Tibial artery (tissue), 4 donors: ENCODE measurements at regions not wholly inside any gene's neighbourhood (a gene's known extent, or its start where the extent isn't known, plus 50 kb on each side); places are given as distances from the start of the nearest gene placed in this dataset.
"Not testable (repeated sequence)": the region's sequence is repeated elsewhere in the genome, so short reads cannot be mapped to it uniquely, and the experiment has no call there.

Experiments
- DNase-seq, 2 donors: peaks; one replicate each; pipeline ENCODE4 v3.0.0-alpha.2; 2019
- H3K27ac ChIP-seq, 2 donors: fragments of 200-600 bp; sonication (generic) in 1 of 2; 1 replicate in 1 of 2; 2 replicates in 1 of 2; pipeline ENCODE4 v1.5.1; 2018 to 2019; ENCODE audit warnings: mild to moderate bottlenecking in 1 of 2
- H3K27me3 ChIP-seq, 2 donors: fragments of 200-600 bp; sonication (generic) in 1 of 2; one replicate each; pipeline versions ENCODE4 v1.5.1 to v1.6.0; 2016 to 2019
- H3K36me3 ChIP-seq, 3 donors: fragments of 200-600 bp; sonication (generic) in 2 of 3; one replicate each; pipeline ENCODE4 v1.5.1; 2016 to 2019; ENCODE audit warnings: mild to moderate bottlenecking in 2 of 3
- H3K4me1 ChIP-seq, 4 donors: fragments of 200-600 bp; sonication (generic) in 2 of 4; 1 replicate in 3 of 4; 2 replicates in 1 of 4; pipeline ENCODE4 v1.5.1; 2016 to 2019
- H3K4me3 ChIP-seq, 2 donors: fragments of 200-600 bp; sonication (generic) in 1 of 2; 1 replicate in 1 of 2; 2 replicates in 1 of 2; pipeline ENCODE4 v1.5.1; 2018 to 2019; ENCODE audit warnings: mild to moderate bottlenecking in 2 of 2
- H3K9me3 ChIP-seq, 3 donors: fragments of 200-600 bp; sonication (generic) in 1 of 3; one replicate each; pipeline ENCODE4 v1.5.1; 2016 to 2019
- intact Hi-C: fragments of 100-400 bp; cut with DNase I; formaldehyde crosslinking; loops from one replicate; pipeline ENCODE4 v1.15.0; 2023; ENCODE audit warnings: low total_unique reads
- TF ChIP-seq, protein P1 (sequence below), 2 experiments: fragments of 200-600 bp in 1 of 2; fragments of 450-650 bp in 1 of 2; IDR thresholded peaks; one replicate each; pipeline ENCODE4 v1.5.1; 2017 to 2019; ENCODE audit warnings: antibody characterized with exemption in 2 of 2, mild to moderate bottlenecking in 1 of 2, moderate library complexity in 1 of 2

DNA sequence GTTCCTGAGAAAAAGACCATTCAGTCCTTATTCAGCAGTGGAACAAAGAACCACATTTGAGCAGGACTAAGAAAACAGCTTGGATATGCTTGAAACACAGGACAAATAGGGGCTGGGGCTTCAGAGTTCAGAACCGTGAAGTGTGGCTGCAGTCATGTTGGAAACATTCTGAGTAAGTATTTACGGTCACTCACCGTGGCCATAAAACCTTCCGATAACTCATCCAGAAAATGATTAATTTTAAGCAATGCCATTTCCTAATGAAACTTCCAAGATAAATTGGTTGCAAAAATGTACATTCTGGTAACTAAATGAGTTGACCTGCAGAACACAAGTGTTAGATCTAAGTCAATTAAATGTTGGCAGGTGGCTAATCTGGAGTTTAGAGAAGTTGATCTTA, 279.2 kb downstream of the CXCL12 start:
- TF ChIP-seq, protein P1, sequence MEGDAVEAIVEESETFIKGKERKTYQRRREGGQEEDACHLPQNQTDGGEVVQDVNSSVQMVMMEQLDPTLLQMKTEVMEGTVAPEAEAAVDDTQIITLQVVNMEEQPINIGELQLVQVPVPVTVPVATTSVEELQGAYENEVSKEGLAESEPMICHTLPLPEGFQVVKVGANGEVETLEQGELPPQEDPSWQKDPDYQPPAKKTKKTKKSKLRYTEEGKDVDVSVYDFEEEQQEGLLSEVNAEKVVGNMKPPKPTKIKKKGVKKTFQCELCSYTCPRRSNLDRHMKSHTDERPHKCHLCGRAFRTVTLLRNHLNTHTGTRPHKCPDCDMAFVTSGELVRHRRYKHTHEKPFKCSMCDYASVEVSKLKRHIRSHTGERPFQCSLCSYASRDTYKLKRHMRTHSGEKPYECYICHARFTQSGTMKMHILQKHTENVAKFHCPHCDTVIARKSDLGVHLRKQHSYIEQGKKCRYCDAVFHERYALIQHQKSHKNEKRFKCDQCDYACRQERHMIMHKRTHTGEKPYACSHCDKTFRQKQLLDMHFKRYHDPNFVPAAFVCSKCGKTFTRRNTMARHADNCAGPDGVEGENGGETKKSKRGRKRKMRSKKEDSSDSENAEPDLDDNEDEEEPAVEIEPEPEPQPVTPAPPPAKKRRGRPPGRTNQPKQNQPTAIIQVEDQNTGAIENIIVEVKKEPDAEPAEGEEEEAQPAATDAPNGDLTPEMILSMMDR (IDR thresholded peaks at IDR 0.05), result no peak

DNA sequence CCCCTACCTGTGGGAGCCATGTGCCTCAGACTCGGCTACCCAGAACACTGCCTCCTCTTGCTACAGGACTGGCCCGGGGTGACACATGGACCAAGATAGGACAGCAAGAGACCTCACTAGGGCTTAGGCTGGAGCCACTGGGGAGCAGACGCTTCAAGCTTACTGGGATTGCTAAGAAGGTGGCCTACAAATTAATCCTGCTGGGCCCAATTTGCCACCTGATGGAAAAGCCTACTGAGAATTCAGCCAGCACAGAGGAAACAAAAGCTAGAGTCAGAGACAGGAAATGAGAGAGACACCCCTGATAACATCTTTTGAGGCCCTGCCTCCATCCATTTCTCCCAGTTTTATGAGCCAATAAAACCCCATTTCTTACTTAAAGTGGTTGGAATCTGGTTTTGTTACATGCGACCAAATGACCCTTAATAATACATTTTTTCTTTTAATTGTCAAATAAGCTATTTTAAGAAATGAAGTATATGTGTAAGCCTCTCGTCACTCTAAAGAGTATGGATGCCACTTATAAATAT, 282.1 kb downstream of the CXCL12 start:
- no peak for DNase-seq
- intact Hi-C loops, result no loop called here
- TF ChIP-seq, protein P1 (IDR thresholded peaks at IDR 0.05), result no peak
- H3K36me3 ChIP-seq, result no peaks in the 10 kb centered on the region
- H3K27ac ChIP-seq, result no peak overlapping the region
- no peak overlapping the region for H3K4me3 ChIP-seq
- no peaks in the 10 kb centered on the region for H3K4me1 ChIP-seq
- no peaks in the 10 kb centered on the region for H3K27me3 ChIP-seq
- no peaks in the 10 kb centered on the region for H3K9me3 ChIP-seq

More for the DNA sequence above, 279.2 kb downstream of the CXCL12 start:
- Histone ChIP-seq H3K27me3 (no peaks in the 10 kb centered on the region), H3K9me3 (no peaks in the 10 kb centered on the region), H3K36me3 (no peaks in the 10 kb centered on the region), H3K4me3 (no peak overlapping the region), H3K27ac (no peak overlapping the region), H3K4me1 (no peaks in the 10 kb centered on the region)
- no peak for DNase-seq
- intact Hi-C loops, result no loop called here

DNA sequence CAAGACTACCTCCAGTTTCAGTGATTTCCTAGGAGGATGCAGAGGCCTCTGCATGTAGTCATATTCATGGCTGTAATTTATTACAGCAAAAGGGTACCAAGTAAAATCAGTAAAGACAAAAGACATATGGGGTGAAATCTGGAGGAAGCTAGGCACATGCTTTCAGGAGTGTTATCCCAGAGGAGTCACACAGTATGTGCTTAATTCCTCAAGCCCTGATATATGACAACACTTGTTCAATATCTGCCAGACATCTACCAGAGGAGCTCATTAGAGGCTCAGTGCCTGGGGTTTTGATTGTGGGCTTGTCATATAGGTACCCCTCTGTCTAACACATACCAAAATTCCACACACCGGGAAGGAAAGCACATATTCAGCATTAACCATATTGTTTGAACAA, 283.8 kb downstream of the CXCL12 start:
- Histone ChIP-seq H3K4me3 (no peak overlapping the region), H3K27ac (no peak overlapping the region), H3K4me1 (no peaks in the 10 kb centered on the region), H3K27me3 (no peaks in the 10 kb centered on the region), H3K36me3 (no peaks in the 10 kb centered on the region), H3K9me3 (peaks cover 0 to 3% (median 0%) of the 10 kb centered on the region in 3 donors)
- no peak for DNase-seq
- intact Hi-C loops, result no loop called here
- TF ChIP-seq, protein P1 (IDR thresholded peaks at IDR 0.05), result no peak

DNA sequence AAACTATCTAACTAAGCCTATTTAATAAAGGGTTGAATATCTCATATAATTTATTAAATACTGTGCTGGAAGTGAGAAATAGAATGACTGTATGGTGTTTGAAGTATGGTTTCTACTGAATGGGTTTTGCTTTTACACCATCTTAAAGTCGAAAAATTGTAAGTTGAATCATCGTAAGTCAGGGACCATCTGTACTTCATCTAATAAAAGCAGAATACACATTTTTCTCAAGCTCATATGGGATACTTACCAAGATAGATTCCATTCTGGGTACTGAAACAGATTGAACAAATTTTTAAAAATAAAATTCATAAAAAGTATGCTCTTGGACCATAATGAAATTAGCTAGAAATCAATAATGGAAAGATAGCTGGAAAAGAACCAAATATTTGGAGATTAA, 285.4 kb downstream of the CXCL12 start:
- no peak overlapping the region for H3K4me3 ChIP-seq
- TF ChIP-seq, protein P1 (IDR thresholded peaks at IDR 0.05), result no peak
- peaks cover 0 to 9% (median 0%) of the 10 kb centered on the region in 3 donors for H3K9me3 ChIP-seq
- H3K27ac ChIP-seq, result no peak overlapping the region
- intact Hi-C loops, result no loop called here
- H3K36me3 ChIP-seq, result no peaks in the 10 kb centered on the region
- no peak for DNase-seq
- no peaks in the 10 kb centered on the region for H3K27me3 ChIP-seq
- no peaks in the 10 kb centered on the region for H3K4me1 ChIP-seq

DNA sequence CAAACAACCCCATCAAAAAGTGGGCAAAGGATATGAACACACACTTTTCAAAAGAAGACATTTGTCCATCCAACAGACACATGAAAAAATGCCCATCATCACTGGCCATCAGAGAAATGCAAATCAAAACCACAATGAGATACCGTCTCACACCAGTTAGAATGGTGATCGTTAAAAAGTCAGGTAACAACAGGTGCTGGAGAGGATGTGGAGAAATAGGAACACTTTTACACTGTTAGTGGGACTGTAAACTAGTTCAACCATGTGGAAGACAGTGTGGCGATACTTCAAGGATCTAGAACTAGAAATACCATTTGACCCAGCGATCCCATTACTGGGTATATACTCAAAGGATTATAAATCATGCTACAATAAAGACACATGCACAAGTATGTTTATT, 288.7 kb downstream of the CXCL12 start:
- H3K27me3 ChIP-seq, H3K36me3 ChIP-seq, intact Hi-C loops, H3K27ac ChIP-seq, DNase-seq, H3K4me1 ChIP-seq, H3K4me3 ChIP-seq: not testable (repeated sequence)
- H3K9me3 ChIP-seq, result peaks cover 0 to 11% (median under 1%) of the 10 kb centered on the region in 3 donors

DNA sequence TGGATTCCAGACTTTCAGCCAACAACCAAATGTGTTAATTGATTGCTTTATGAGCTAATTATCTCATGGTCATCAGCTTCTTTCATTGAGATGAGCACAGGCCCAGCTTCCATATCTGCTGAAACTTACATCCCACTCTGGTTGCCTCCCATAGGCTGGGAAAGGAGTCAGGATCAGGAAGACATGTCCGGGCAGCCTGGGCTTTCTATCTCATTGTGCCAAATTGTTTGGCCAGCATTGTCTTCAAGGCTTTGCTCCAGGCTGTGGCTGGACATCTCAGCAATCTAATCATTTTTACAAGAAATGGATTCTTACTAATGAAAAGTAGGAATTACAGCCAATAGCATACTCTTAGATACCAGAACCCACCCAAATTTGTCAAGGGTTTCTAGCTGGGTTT, 295.2 kb downstream of the CXCL12 start:
- intact Hi-C loops, result no loop called here
- no peak overlapping the region for H3K4me3 ChIP-seq
- no peak for DNase-seq
- no peaks in the 10 kb centered on the region for H3K27me3 ChIP-seq
- no peaks in the 10 kb centered on the region for H3K36me3 ChIP-seq
- TF ChIP-seq, protein P1 (IDR thresholded peaks at IDR 0.05), result no peak
- no peak overlapping the region for H3K27ac ChIP-seq
- H3K4me1 ChIP-seq, result no peaks in the 10 kb centered on the region
- H3K9me3 ChIP-seq, result peaks cover 0 to 10% (median 5%) of the 10 kb centered on the region in 3 donors
